Bronchial epithelial cell (primary cell): ENCODE measurements at regions not wholly inside any gene's neighbourhood (a gene's known extent, or its start where the extent isn't known, plus 50 kb on each side); places are given as distances from the start of the nearest gene placed in this dataset.

Experiments used
- DNase-seq: peaks from one replicate; pipeline ENCODE4 v3.0.0-alpha.2; 2010; ENCODE audit warnings: low read depth
- FAIRE-seq: peaks from 2 replicates; lab custom pipeline; 2011; peaks lifted over from hg19 to GRCh38; lab: Jason Lieb, UNC
- H3K27me3 ChIP-seq: 2 replicates; pipeline ENCODE4 v1.5.1; 2011; ENCODE audit warnings: low read length; ENCODE audit not compliant: control insufficient read depth, insufficient read depth
- H3K36me3 ChIP-seq: 2 replicates; pipeline ENCODE4 v1.5.1; 2011; ENCODE audit warnings: low read length; ENCODE audit not compliant: control insufficient read depth, insufficient read depth
- H3K4me3 ChIP-seq: 2 replicates; pipeline ENCODE4 v1.5.1; 2011; ENCODE audit warnings: mild to moderate bottlenecking, low read depth, low read length, control low read depth
- TF ChIP-seq, protein P1 (sequence below): IDR thresholded peaks from 2 replicates; pipeline ENCODE4 v1.5.1; 2011; ENCODE audit warnings: mild to moderate bottlenecking, moderate library complexity, low read length, control low read depth, inconsistent platforms; ENCODE audit not compliant: insufficient read depth, severe bottlenecking

DNA sequence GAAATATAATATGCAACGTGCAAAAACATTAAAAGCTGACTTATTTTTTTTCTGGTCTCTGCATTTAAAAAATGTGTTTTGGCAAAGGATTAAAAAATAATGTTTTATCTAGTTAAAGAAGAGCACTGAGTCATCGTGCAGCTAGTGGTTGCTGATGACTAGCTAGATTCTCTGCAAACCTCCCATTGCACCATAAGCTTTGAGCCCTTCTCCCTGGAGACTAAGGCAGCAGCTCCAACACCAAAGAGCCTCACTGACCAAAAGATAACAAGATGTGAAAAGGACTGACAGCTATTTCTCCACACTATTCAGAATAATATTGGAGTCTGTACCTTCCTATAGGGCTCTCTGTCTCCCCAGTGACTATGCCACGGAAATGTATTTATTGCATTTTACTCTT lies 424.3 kb downstream of the SLITRK2 start:
- TF ChIP-seq, protein P1, sequence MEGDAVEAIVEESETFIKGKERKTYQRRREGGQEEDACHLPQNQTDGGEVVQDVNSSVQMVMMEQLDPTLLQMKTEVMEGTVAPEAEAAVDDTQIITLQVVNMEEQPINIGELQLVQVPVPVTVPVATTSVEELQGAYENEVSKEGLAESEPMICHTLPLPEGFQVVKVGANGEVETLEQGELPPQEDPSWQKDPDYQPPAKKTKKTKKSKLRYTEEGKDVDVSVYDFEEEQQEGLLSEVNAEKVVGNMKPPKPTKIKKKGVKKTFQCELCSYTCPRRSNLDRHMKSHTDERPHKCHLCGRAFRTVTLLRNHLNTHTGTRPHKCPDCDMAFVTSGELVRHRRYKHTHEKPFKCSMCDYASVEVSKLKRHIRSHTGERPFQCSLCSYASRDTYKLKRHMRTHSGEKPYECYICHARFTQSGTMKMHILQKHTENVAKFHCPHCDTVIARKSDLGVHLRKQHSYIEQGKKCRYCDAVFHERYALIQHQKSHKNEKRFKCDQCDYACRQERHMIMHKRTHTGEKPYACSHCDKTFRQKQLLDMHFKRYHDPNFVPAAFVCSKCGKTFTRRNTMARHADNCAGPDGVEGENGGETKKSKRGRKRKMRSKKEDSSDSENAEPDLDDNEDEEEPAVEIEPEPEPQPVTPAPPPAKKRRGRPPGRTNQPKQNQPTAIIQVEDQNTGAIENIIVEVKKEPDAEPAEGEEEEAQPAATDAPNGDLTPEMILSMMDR, result no peak
- FAIRE-seq, result no peak
- Histone ChIP-seq H3K36me3 (no peaks in the 10 kb centered on the region), H3K4me3 (no peak overlapping the region), H3K27me3 (no peaks in the 10 kb centered on the region)
- no peak for DNase-seq

GRCh38 chrX:146243041-146243440 lies 425.4 kb downstream of the SLITRK2 start:
- no peaks in the 10 kb centered on the region for H3K27me3 ChIP-seq
- FAIRE-seq, result no peak
- H3K4me3 ChIP-seq, result no peak overlapping the region
- peak; percentile 6 for DNase-seq
- H3K36me3 ChIP-seq, result no peaks in the 10 kb centered on the region
- TF ChIP-seq, protein P1, result no peak

DNA sequence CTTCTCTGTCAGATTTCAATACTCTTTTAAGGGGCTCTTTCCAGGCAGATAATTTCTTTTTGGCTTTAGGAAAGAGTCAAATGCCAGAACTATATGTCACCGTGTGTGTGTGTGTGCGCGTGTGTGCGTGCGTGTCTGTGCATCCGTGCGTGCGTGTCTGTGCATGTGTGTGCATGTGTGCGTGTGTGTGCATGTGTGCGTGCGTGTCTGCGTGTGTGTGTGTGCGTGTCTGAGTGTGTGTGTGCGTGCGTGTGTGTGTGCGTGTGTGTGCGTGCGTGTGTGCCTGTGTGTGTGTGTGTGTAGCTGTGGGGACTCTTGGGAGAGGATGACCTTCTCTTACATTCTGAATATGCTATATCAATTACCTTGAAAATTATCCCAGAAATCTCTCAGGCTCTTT lies 441.6 kb downstream of the SLITRK2 start:
- no peak for DNase-seq
- FAIRE-seq, result no peak
- H3K4me3 ChIP-seq, result no peak overlapping the region
- no peaks in the 10 kb centered on the region for H3K36me3 ChIP-seq
- no peaks in the 10 kb centered on the region for H3K27me3 ChIP-seq
- TF ChIP-seq, protein P1, result no peak

GRCh38 chrX:146264763-146265375 lies 447.2 kb downstream of the SLITRK2 start:
- Histone ChIP-seq H3K4me3 (no peak overlapping the region), H3K36me3 (no peaks in the 10 kb centered on the region), H3K27me3 (no peaks in the 10 kb centered on the region)
- TF ChIP-seq, protein P1, result no peak
- DNase-seq, result no peak
- peak; percentile 62 for FAIRE-seq

- Histone ChIP-seq H3K36me3 (no peaks in the 10 kb centered on the region), H3K27me3 (no peaks in the 10 kb centered on the region), H3K4me3 (no peak overlapping the region)
- DNase-seq (peak; percentile 0), FAIRE-seq (no peak)
- TF ChIP-seq, protein P1, result peak; percentile 19
Observed at GRCh38 chrX:146278381-146278780, 460.8 kb downstream of the SLITRK2 start.
